ENCODE measurements at regions not wholly inside any gene's neighbourhood (a gene's known extent, or its start where the extent isn't known, plus 50 kb on each side); places are given as distances from the start of the nearest gene placed in this dataset.
"Not testable (repeated sequence)": the region's sequence is repeated elsewhere in the genome, so short reads cannot be mapped to it uniquely, and the experiment has no call there.

DNA sequence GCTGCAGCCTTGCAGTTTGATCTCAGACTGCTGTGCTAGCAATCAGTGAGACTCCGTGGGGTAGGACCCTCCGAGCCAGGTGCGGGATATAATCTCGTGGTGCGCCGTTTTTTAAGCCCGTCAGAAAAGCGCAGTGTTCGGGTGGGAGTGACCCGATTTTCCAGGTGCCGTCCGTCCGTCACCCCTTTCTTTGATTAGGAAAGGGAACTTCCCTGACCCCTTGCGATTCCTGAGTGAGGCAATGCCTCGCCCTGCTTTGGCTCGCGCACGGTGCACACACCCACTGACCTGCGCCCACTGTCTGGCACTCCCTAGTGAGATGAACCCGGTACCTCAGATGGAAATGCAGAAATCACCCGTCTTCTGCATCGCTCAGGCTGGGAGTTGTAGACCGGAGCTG, 203.2 kb downstream of the SNCAIP start:
- H3K4me3 ChIP-seq (ENCODE audit: low read depth, low read length); H3K36me3 ChIP-seq (ENCODE audit: control insufficient read depth, insufficient read depth, low read length); H3K27me3 ChIP-seq (ENCODE audit: control insufficient read depth, insufficient read depth, low read length); DNase-seq (ENCODE audit: low read depth); FAIRE-seq: not testable (repeated sequence)

DNA sequence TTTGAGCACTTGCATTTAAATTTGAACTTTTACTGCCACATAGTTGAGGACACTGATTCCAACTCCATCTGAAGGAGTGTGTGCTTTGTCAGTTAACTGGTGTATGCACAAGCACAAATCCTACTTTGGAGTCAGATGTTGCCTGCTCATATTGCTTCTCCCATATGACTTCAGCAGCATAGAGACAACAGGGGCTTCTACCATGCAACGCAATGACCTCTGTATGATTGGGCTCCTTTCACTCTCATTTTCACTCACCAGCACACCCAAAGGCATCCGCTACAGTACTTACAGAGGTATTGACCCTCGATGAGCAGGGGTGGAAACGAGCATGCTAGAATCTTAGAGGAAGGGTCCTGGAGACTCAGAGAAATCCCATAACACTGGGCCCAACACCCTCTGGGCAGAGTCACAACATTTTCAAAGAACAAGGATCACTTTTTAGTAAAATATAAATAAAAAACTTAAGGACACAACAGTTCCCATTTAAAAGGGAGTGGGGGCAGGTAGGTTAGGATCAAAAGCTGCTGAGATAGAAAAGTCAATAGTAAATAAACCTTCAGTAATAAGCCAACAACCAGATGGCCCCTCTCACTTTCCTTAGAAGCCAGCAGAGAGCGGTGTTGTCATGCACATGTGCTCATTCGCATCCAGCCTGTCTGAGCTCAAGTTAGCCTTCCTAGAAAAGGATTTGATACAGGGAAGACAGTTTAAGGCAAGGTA, 203.8 kb downstream of the SNCAIP start:
- FAIRE-seq (no peak), DNase-seq (ENCODE audit: low read depth) (peak; percentile 60)
- TF ChIP-seq, protein P1, sequence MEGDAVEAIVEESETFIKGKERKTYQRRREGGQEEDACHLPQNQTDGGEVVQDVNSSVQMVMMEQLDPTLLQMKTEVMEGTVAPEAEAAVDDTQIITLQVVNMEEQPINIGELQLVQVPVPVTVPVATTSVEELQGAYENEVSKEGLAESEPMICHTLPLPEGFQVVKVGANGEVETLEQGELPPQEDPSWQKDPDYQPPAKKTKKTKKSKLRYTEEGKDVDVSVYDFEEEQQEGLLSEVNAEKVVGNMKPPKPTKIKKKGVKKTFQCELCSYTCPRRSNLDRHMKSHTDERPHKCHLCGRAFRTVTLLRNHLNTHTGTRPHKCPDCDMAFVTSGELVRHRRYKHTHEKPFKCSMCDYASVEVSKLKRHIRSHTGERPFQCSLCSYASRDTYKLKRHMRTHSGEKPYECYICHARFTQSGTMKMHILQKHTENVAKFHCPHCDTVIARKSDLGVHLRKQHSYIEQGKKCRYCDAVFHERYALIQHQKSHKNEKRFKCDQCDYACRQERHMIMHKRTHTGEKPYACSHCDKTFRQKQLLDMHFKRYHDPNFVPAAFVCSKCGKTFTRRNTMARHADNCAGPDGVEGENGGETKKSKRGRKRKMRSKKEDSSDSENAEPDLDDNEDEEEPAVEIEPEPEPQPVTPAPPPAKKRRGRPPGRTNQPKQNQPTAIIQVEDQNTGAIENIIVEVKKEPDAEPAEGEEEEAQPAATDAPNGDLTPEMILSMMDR (IDR thresholded peaks at IDR 0.05; ENCODE audit: insufficient read depth, low read length, severe bottlenecking), result peak; percentile 79
- no peak overlapping the region for H3K4me3 ChIP-seq (ENCODE audit: low read depth, low read length)
- no peaks in the 10 kb centered on the region for H3K36me3 ChIP-seq (ENCODE audit: control insufficient read depth, insufficient read depth, low read length)
- no peaks in the 10 kb centered on the region for H3K27me3 ChIP-seq (ENCODE audit: control insufficient read depth, insufficient read depth, low read length)

DNA sequence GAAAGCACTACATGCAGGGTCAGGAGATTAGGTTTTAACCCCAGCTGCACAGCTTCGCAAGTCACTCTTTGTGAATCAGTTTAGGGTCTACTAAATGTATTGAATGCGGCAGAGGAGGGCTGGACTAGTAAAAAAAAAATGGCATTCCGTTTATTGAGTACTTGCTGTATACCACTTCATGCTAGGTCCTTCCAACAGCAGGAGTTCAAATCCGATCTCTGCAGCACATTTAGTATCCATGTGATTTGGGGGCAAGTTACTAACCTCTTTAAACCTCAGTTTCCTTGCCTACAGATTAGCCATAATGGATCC, 204.4 kb downstream of the SNCAIP start:
- FAIRE-seq, result no peak
- H3K27me3 ChIP-seq (ENCODE audit: control insufficient read depth, insufficient read depth, low read length), result no peaks in the 10 kb centered on the region
- H3K36me3 ChIP-seq (ENCODE audit: control insufficient read depth, insufficient read depth, low read length), result no peaks in the 10 kb centered on the region
- no peak for DNase-seq (ENCODE audit: low read depth)
- TF ChIP-seq, protein P1 (IDR thresholded peaks at IDR 0.05; ENCODE audit: insufficient read depth, low read length, severe bottlenecking), result no peak
- no peak overlapping the region for H3K4me3 ChIP-seq (ENCODE audit: low read depth, low read length)

DNA sequence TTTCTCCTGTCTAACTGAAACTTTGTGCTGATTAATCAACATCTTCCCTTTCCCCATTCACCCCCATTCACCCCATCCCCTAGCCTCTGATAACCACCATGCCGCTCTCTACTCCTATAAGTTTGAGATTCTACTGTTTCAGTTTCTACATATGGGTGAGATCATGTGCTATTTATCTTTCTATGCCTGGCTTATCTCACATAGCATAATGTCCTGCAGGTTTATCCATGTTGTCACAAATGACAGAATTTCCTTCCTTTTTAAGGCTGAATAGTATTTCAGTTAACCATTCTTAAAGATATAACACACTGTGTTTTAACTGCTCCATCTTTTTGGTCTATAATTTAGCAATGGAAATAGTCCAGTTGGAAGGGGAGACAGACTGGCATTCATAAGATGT, 205.1 kb downstream of the SNCAIP start:
- H3K4me3 ChIP-seq (ENCODE audit: low read depth, low read length), result no peak overlapping the region
- FAIRE-seq, result no peak
- H3K36me3 ChIP-seq (ENCODE audit: control insufficient read depth, insufficient read depth, low read length), result no peaks in the 10 kb centered on the region
- DNase-seq (ENCODE audit: low read depth), result no peak
- TF ChIP-seq, protein P1 (IDR thresholded peaks at IDR 0.05; ENCODE audit: insufficient read depth, low read length, severe bottlenecking), result no peak
- H3K27me3 ChIP-seq (ENCODE audit: control insufficient read depth, insufficient read depth, low read length), result no peaks in the 10 kb centered on the region

DNA sequence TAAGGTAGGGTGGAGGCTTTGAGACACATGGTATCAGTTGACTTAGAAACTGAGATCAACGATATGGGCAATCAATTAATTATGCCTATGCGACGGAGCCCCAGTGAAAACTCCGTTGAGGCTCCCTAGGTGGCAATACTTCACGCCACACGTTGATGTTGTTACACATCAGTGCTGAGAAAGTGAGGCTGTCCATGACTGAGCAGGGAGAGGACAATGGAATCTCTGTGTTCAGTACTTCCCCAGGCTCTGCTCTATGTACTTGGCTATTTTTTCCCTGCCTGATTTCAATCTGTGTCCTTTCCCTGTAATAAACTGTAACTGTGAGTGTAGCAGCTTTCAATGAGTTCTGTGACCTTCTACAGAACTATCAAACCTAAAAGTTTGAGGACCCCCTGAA, 211.7 kb downstream of the SNCAIP start:
- TF ChIP-seq, protein P1 (IDR thresholded peaks at IDR 0.05; ENCODE audit: insufficient read depth, low read length, severe bottlenecking), result no peak
- Histone ChIP-seq H3K36me3 (ENCODE audit: control insufficient read depth, insufficient read depth, low read length) (no peaks in the 10 kb centered on the region), H3K27me3 (ENCODE audit: control insufficient read depth, insufficient read depth, low read length) (no peaks in the 10 kb centered on the region), H3K4me3 (ENCODE audit: low read depth, low read length) (no peak overlapping the region)
- FAIRE-seq (no peak), DNase-seq (ENCODE audit: low read depth) (no peak)

DNA sequence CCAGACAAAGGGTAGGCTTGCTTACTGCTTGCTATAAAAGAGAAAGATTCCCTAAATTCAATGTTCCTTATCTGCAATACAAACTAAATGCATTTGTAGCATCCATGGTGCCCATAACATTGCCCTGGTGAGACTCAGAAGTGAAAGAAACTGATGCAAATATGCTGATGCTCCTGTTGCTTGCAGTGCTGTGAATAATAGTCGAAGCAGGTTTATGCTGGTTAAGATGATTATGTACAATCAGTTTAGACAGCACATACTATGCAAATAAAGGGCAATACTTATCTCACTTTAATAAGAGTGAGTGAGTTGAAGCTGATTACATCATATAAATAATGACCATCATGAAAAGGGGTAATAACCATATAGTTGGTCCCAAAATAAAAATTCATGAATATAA, 215.5 kb downstream of the SNCAIP start:
- H3K36me3 ChIP-seq (ENCODE audit: control insufficient read depth, insufficient read depth, low read length), result no peaks in the 10 kb centered on the region
- H3K4me3 ChIP-seq (ENCODE audit: low read depth, low read length), result no peak overlapping the region
- peaks cover 2% of the 10 kb centered on the region for H3K27me3 ChIP-seq (ENCODE audit: control insufficient read depth, insufficient read depth, low read length)
- no peak for FAIRE-seq
- TF ChIP-seq, protein P1 (IDR thresholded peaks at IDR 0.05; ENCODE audit: insufficient read depth, low read length, severe bottlenecking), result no peak
- no peak for DNase-seq (ENCODE audit: low read depth)

Data from bronchial epithelial cell (primary cell).